ENCODE measurements at regions not wholly inside any gene's neighbourhood (a gene's known extent, or its start where the extent isn't known, plus 50 kb on each side); places are given as distances from the start of the nearest gene placed in this dataset.
"Not testable (repeated sequence)": the region's sequence is repeated elsewhere in the genome, so short reads cannot be mapped to it uniquely, and the experiment has no call there.

DNA sequence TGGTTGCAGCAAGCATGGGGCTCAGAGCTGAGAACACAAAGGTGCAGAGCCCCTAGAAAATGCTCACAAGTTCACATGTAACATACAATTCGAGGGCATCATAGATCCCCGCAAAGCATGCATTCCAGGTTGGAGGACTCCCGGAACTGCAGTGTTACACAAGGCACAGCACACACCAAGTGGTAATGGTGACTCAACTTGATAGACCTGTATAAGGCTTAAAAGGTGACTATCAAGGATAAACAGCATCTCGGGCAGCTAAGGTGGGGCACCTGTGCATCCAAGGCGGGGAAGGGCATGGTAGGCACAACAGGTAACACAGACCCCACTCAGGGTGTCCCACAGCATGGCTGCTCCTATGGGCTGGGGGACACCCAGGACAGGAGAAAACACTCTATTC, 167.3 kb downstream of the KLRB1 start:
- H3K36me3 Mint-ChIP-seq (ENCODE audit: insufficient read depth in 1 of 3, low read depth in 3 of 3); H3K56ac ChIP-seq (ENCODE audit: insufficient read length, low read depth, low read length); H4K91ac ChIP-seq (ENCODE audit: insufficient read length, low read depth, low read length); H3K18ac ChIP-seq (ENCODE audit: insufficient read length, low read depth, low read length); H3K27me3 Mint-ChIP-seq (ENCODE audit: low read depth); H3K4ac ChIP-seq (ENCODE audit: low read depth, low read length); H2BK12ac ChIP-seq (ENCODE audit: insufficient read length, low read depth, low read length); H3K79me1 ChIP-seq (ENCODE audit: insufficient read depth, low read depth, low read length, poor library complexity, severe bottlenecking); H3K4me1 ChIP-seq (ENCODE audit: insufficient read depth, low read length); H4K8ac ChIP-seq (replicated peaks; ENCODE audit: insufficient read length, low read depth, low read length); H2BK15ac ChIP-seq (ENCODE audit: low read depth, low read length); H3K23me2 ChIP-seq (ENCODE audit: insufficient read length, low read depth, low read length, poor library complexity, severe bottlenecking); H3K9me3 Mint-ChIP-seq; H3K23ac ChIP-seq (ENCODE audit: insufficient read length, low read depth, low read length); H3K9ac ChIP-seq (ENCODE audit: extremely low read depth, insufficient read length, low read length); H3K27ac Mint-ChIP-seq; H3K79me2 ChIP-seq (ENCODE audit: insufficient read depth, low read length); H2BK20ac ChIP-seq (ENCODE audit: low read depth, low read length, poor library complexity, severe bottlenecking); DNase-seq; H2AK5ac ChIP-seq (ENCODE audit: insufficient read length, low read length); H3T11ph ChIP-seq (ENCODE audit: low read length); H2BK5ac ChIP-seq (ENCODE audit: insufficient read length, low read length); H4K20me1 ChIP-seq (ENCODE audit: control insufficient read depth, insufficient read depth, insufficient read length); H3K4me3 Mint-ChIP-seq; H4K5ac ChIP-seq (ENCODE audit: insufficient read length, low read depth, low read length); H3K27me3 ChIP-seq (ENCODE audit: insufficient read depth, low read length); H3K27ac ChIP-seq (ENCODE audit: insufficient read length, low read depth, low read length); H3K4me2 ChIP-seq (ENCODE audit: insufficient read depth, insufficient read length, low read length); H2BK120ac ChIP-seq (ENCODE audit: low read depth, low read length, poor library complexity, severe bottlenecking); H2AFZ ChIP-seq (ENCODE audit: low read length); H3K9me3 ChIP-seq (ENCODE audit: control insufficient read depth, low read depth, low read length); H3K14ac ChIP-seq (ENCODE audit: insufficient read depth, low read length); H3K4me1 Mint-ChIP-seq: not testable (repeated sequence)
- WGBS (ENCODE audit: extremely low coverage, insufficient read length, low lambda C conversion rate): no CpG with 5 or more reads among the region's 5 CpGs

DNA sequence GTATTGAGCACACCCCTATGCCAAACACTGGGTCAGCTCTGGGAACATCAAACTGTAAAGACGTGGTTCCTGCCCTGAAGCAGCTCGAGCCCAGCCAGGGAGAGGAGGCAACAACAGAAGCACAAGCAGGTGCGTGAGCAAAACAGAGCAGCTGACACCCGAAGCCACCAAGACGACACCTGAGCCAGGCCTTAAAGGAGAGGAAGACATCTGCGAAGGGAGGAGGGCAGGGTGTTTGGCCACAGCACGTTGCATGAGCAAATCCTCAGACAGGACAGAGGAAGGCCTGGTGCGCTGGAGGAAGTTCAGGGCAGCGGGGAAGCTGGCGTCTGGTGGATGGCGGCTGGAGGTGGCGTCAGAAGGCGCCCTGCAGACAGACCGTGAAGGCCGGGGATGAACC, 172.0 kb downstream of the KLRB1 start:
- H3K4me1 Mint-ChIP-seq; H4K91ac ChIP-seq (ENCODE audit: insufficient read length, low read depth, low read length); H3K18ac ChIP-seq (ENCODE audit: insufficient read length, low read depth, low read length); H3K9ac ChIP-seq (ENCODE audit: extremely low read depth, insufficient read length, low read length); H3K4me3 Mint-ChIP-seq; H3K79me2 ChIP-seq (ENCODE audit: insufficient read depth, low read length); H4K20me1 ChIP-seq (ENCODE audit: control insufficient read depth, insufficient read depth, insufficient read length); H2BK120ac ChIP-seq (ENCODE audit: low read depth, low read length, poor library complexity, severe bottlenecking); H3K23me2 ChIP-seq (ENCODE audit: insufficient read length, low read depth, low read length, poor library complexity, severe bottlenecking); H3K4ac ChIP-seq (ENCODE audit: low read depth, low read length); H3K27ac ChIP-seq (ENCODE audit: insufficient read length, low read depth, low read length); H3K14ac ChIP-seq (ENCODE audit: insufficient read depth, low read length); H3K27me3 ChIP-seq (ENCODE audit: insufficient read depth, low read length); H4K8ac ChIP-seq (replicated peaks; ENCODE audit: insufficient read length, low read depth, low read length); H2AK5ac ChIP-seq (ENCODE audit: insufficient read length, low read length); H2AFZ ChIP-seq (ENCODE audit: low read length); H3K23ac ChIP-seq (ENCODE audit: insufficient read length, low read depth, low read length); H3T11ph ChIP-seq (ENCODE audit: low read length); H3K79me1 ChIP-seq (ENCODE audit: insufficient read depth, low read depth, low read length, poor library complexity, severe bottlenecking); DNase-seq; H3K27me3 Mint-ChIP-seq (ENCODE audit: low read depth); H3K4me2 ChIP-seq (ENCODE audit: insufficient read depth, insufficient read length, low read length); H3K4me1 ChIP-seq (ENCODE audit: insufficient read depth, low read length); H2BK20ac ChIP-seq (ENCODE audit: low read depth, low read length, poor library complexity, severe bottlenecking); H3K27ac Mint-ChIP-seq; H4K5ac ChIP-seq (ENCODE audit: insufficient read length, low read depth, low read length); H3K9me3 Mint-ChIP-seq; H3K56ac ChIP-seq (ENCODE audit: insufficient read length, low read depth, low read length); H3K9me3 ChIP-seq (ENCODE audit: control insufficient read depth, low read depth, low read length); H2BK5ac ChIP-seq (ENCODE audit: insufficient read length, low read length); H2BK15ac ChIP-seq (ENCODE audit: low read depth, low read length); H3K36me3 Mint-ChIP-seq (ENCODE audit: insufficient read depth in 1 of 3, low read depth in 3 of 3); H2BK12ac ChIP-seq (ENCODE audit: insufficient read length, low read depth, low read length): not testable (repeated sequence)
- no CpG with 5 or more reads among the region's 15 CpGs for WGBS (ENCODE audit: extremely low coverage, insufficient read length, low lambda C conversion rate)

Data from H9 (cell line).